ENCODE measurements at regions not wholly inside any gene's neighbourhood (a gene's known extent, or its start where the extent isn't known, plus 50 kb on each side); places are given as distances from the start of the nearest gene placed in this dataset.
"Not testable (repeated sequence)": the region's sequence is repeated elsewhere in the genome, so short reads cannot be mapped to it uniquely, and the experiment has no call there.

DNA sequence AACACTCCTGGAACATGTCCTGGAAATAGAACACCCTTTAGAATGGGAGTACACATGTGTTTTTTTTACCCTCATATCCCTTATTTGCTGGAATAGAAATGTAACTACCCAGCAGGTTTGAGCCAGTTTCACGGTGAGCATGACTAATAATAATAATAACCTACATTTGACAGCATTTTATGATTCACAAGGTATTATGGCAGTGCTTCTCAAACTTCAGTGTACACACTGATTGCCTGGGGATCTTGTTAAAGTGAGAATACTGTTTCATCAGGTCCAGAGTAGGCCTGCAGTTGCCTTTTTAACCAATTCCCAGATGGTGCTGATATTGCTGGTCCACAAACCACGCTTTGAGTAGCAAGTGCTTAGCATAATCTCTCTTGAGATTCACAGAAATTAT is 63.9 kb downstream of the NFKBIZ start:
- H3K27me3 ChIP-seq (replicated peaks; ENCODE audit: insufficient read depth, low read depth, low read length, poor library complexity): no peaks in the 10 kb centered on the region
- no TSS peak for BruUV-seq (replicated peaks)
- H3K4me3 ChIP-seq (ENCODE audit: low read depth, low read length, poor library complexity, severe bottlenecking): no peak overlapping the region
- CTCF ChIA-PET: no interaction called here
- H3K36me3 ChIP-seq (ENCODE audit: insufficient read depth, low read length, poor library complexity, severe bottlenecking): no peaks in the 10 kb centered on the region
- intact Hi-C loops (cut with micrococcal nuclease; ENCODE audit: unreplicated experiment): no loop called here
- no peaks in the 10 kb centered on the region for H3K4me1 ChIP-seq (ENCODE audit: insufficient read depth, low read length, poor library complexity, severe bottlenecking)
- POLR2A ChIA-PET (ENCODE audit: low non-redundant PET): no interaction called here
- no peaks in the 10 kb centered on the region for H3K9me3 ChIP-seq (ENCODE audit: low read depth, low read length, poor library complexity, severe bottlenecking)
- TF ChIP-seq EZH2 (IDR thresholded peaks at IDR 0.05; ENCODE audit: borderline replicate concordance, low read depth, low read length, poor library complexity, severe bottlenecking): no peak
- TF ChIP-seq, protein P1, sequence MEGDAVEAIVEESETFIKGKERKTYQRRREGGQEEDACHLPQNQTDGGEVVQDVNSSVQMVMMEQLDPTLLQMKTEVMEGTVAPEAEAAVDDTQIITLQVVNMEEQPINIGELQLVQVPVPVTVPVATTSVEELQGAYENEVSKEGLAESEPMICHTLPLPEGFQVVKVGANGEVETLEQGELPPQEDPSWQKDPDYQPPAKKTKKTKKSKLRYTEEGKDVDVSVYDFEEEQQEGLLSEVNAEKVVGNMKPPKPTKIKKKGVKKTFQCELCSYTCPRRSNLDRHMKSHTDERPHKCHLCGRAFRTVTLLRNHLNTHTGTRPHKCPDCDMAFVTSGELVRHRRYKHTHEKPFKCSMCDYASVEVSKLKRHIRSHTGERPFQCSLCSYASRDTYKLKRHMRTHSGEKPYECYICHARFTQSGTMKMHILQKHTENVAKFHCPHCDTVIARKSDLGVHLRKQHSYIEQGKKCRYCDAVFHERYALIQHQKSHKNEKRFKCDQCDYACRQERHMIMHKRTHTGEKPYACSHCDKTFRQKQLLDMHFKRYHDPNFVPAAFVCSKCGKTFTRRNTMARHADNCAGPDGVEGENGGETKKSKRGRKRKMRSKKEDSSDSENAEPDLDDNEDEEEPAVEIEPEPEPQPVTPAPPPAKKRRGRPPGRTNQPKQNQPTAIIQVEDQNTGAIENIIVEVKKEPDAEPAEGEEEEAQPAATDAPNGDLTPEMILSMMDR (conservative IDR thresholded peaks at IDR 0.05; ENCODE audit: low read depth, low read length): no peak
- no peak overlapping the region for H3K27ac ChIP-seq (ENCODE audit: low read depth, low read length, poor library complexity, severe bottlenecking)
- DNase-seq (ENCODE audit: low spot score): no peak

GRCh38 chr3:101917761-101918160 is 68.4 kb downstream of the NFKBIZ start:
- DNase-seq (ENCODE audit: low spot score); intact Hi-C loops (cut with micrococcal nuclease; ENCODE audit: unreplicated experiment); H3K36me3 ChIP-seq (ENCODE audit: insufficient read depth, low read length, poor library complexity, severe bottlenecking); BruUV-seq (replicated peaks); POLR2A ChIA-PET (ENCODE audit: low non-redundant PET); H3K27me3 ChIP-seq (replicated peaks; ENCODE audit: insufficient read depth, low read depth, low read length, poor library complexity); H3K9me3 ChIP-seq (ENCODE audit: low read depth, low read length, poor library complexity, severe bottlenecking); H3K27ac ChIP-seq (ENCODE audit: low read depth, low read length, poor library complexity, severe bottlenecking); H3K4me3 ChIP-seq (ENCODE audit: low read depth, low read length, poor library complexity, severe bottlenecking); H3K4me1 ChIP-seq (ENCODE audit: insufficient read depth, low read length, poor library complexity, severe bottlenecking); CTCF ChIA-PET: not testable (repeated sequence)

DNA sequence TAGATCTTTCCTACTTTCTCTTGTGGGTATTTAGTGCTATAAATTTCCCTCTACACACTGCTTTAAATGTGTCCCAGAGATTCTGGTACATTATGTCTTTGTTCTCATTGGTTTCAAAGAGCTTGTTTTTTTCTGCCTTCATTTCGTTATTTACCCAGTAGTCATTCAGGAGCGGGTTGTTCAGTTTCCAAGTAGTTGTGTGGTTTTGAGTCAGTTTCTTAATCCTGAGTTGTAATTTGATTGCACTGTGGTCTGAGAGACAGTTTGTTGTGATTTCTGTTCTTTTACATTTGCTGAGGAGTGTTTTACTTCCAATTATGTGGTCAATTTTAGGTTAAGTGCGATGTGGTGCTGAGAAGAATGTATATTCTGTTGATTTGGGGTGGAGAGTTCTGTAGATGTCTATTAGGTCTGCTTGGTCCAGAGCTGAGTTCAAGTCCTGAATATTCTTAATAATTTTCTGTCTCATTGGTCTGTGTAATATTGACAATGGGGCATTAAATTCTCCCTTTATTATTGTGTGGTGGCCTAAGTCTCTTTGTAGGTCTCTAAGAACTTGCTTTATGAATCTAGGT is 72.9 kb downstream of the NFKBIZ start:
- H3K27ac ChIP-seq (ENCODE audit: low read depth, low read length, poor library complexity, severe bottlenecking); BruUV-seq (replicated peaks); CTCF ChIA-PET; DNase-seq (ENCODE audit: low spot score); H3K4me3 ChIP-seq (ENCODE audit: low read depth, low read length, poor library complexity, severe bottlenecking); H3K9me3 ChIP-seq (ENCODE audit: low read depth, low read length, poor library complexity, severe bottlenecking); H3K27me3 ChIP-seq (replicated peaks; ENCODE audit: insufficient read depth, low read depth, low read length, poor library complexity); H3K36me3 ChIP-seq (ENCODE audit: insufficient read depth, low read length, poor library complexity, severe bottlenecking); intact Hi-C loops (cut with micrococcal nuclease; ENCODE audit: unreplicated experiment): not testable (repeated sequence)
- H3K4me1 ChIP-seq (ENCODE audit: insufficient read depth, low read length, poor library complexity, severe bottlenecking): peaks cover 14% of the 10 kb centered on the region
- POLR2A ChIA-PET (ENCODE audit: low non-redundant PET): interaction anchor here (0.6 kb wide), 1 partner anchor 391 kb away, joined by 3 read pairs; no protein-coding TSS in a partner anchor

GRCh38 chr3:101924621-101925020 is 75.3 kb downstream of the NFKBIZ start:
- H3K27me3 ChIP-seq (replicated peaks; ENCODE audit: insufficient read depth, low read depth, low read length, poor library complexity); H3K27ac ChIP-seq (ENCODE audit: low read depth, low read length, poor library complexity, severe bottlenecking); H3K9me3 ChIP-seq (ENCODE audit: low read depth, low read length, poor library complexity, severe bottlenecking); H3K36me3 ChIP-seq (ENCODE audit: insufficient read depth, low read length, poor library complexity, severe bottlenecking); CTCF ChIA-PET; BruUV-seq (replicated peaks); intact Hi-C loops (cut with micrococcal nuclease; ENCODE audit: unreplicated experiment); DNase-seq (ENCODE audit: low spot score); POLR2A ChIA-PET (ENCODE audit: low non-redundant PET); H3K4me3 ChIP-seq (ENCODE audit: low read depth, low read length, poor library complexity, severe bottlenecking): not testable (repeated sequence)
- H3K4me1 ChIP-seq (ENCODE audit: insufficient read depth, low read length, poor library complexity, severe bottlenecking): peaks cover 14% of the 10 kb centered on the region

DNA sequence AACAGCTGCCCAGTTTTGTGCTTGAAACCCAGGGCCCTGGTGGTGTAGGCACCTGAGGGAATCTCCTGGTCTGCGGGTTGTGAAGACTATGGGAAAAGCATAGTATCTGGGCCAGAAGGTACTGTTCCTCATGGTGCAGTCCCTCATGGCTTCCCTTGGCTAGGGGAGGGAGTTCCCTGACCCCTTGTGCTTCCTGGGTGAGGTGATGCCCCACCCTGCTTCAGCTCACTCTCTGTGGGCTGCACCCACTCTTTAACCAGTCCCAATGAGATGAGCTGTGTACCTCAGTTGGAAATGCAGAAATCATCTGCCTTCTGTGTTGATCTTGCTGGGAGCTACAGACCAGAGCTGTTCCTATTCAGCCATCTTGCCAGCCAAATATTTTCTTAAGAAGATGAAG is 75.8 kb downstream of the NFKBIZ start:
- intact Hi-C loops (cut with micrococcal nuclease; ENCODE audit: unreplicated experiment); CTCF ChIA-PET; BruUV-seq (replicated peaks): not testable (repeated sequence)

More for the DNA sequence above, 75.8 kb downstream of the NFKBIZ start:
- H3K9me3 ChIP-seq (ENCODE audit: low read depth, low read length, poor library complexity, severe bottlenecking); H3K4me3 ChIP-seq (ENCODE audit: low read depth, low read length, poor library complexity, severe bottlenecking); H3K36me3 ChIP-seq (ENCODE audit: insufficient read depth, low read length, poor library complexity, severe bottlenecking); H3K27me3 ChIP-seq (replicated peaks; ENCODE audit: insufficient read depth, low read depth, low read length, poor library complexity); H3K27ac ChIP-seq (ENCODE audit: low read depth, low read length, poor library complexity, severe bottlenecking); POLR2A ChIA-PET (ENCODE audit: low non-redundant PET); DNase-seq (ENCODE audit: low spot score): not testable (repeated sequence)
- peaks cover 14% of the 10 kb centered on the region for H3K4me1 ChIP-seq (ENCODE audit: insufficient read depth, low read length, poor library complexity, severe bottlenecking)

Data from A673 (cell line).